Breast epithelium (tissue), 4 donors: ENCODE measurements at regions not wholly inside any gene's neighbourhood (a gene's known extent, or its start where the extent isn't known, plus 50 kb on each side); places are given as distances from the start of the nearest gene placed in this dataset.

Experiments
- DNase-seq, 2 donors: peaks; one replicate each; pipeline ENCODE4 v3.0.0-alpha.2; 2019; ENCODE audit warnings: low spot score in 2 of 2
- H3K27ac ChIP-seq, 2 donors: fragments of 200-600 bp; sonication (generic) in 1 of 2; one replicate each; pipeline ENCODE4 v1.5.1; 2016 to 2019; ENCODE audit warnings: mild to moderate bottlenecking in 1 of 2
- H3K27me3 ChIP-seq, 2 donors: fragments of 200-600 bp; sonication (generic) in 1 of 2; one replicate each; pipeline versions ENCODE4 v1.5.1 to v1.6.0; 2017 to 2019; ENCODE audit warnings: control low read depth in 1 of 2, mild to moderate bottlenecking in 1 of 2
- H3K36me3 ChIP-seq: fragments of 200-600 bp; one replicate; pipeline ENCODE4 v1.5.1; 2019
- H3K4me1 ChIP-seq, 2 donors: fragments of 200-600 bp; sonication (generic); one replicate each; pipeline ENCODE4 v1.5.1; 2016 to 2019; ENCODE audit warnings: control low read depth in 1 of 2
- H3K4me3 ChIP-seq, 3 donors: fragments of 200-600 bp; sonication (generic); 1 replicate in 2 of 3; 2 replicates in 1 of 3; pipeline ENCODE4 v1.5.1; 2016 to 2019; ENCODE audit warnings: mild to moderate bottlenecking in 3 of 3, moderate library complexity in 2 of 3
- H3K9me3 ChIP-seq, 2 donors: fragments of 200-600 bp; sonication (generic) in 1 of 2; one replicate each; pipeline ENCODE4 v1.5.1; 2016 to 2019; ENCODE audit warnings: control low read depth in 1 of 2
- CTCF ChIP-seq, 3 donors: fragments of 450-650 bp; IDR thresholded peaks; one replicate each; pipeline ENCODE4 v1.5.1; 2016 to 2017; ENCODE audit warnings: antibody characterized with exemption in 3 of 3, mild to moderate bottlenecking in 3 of 3, moderate library complexity in 3 of 3
- POLR2A ChIP-seq: fragments of 450-650 bp; IDR thresholded peaks from one replicate; pipeline ENCODE4 v1.6.1; 2016; ENCODE audit warnings: antibody characterized with exemption, mild to moderate bottlenecking, moderate library complexity
- POLR2AphosphoS5 ChIP-seq, 3 donors: sonication (generic); formaldehyde crosslinking; IDR thresholded peaks; one replicate each; pipeline ENCODE4 v1.6.1; 2017; ENCODE audit warnings: antibody characterized with exemption in 3 of 3
- intact Hi-C: fragments of 100-400 bp; cut with DNase I; formaldehyde crosslinking; loops from one replicate; pipeline ENCODE4 v1.15.1; 2023; ENCODE audit warnings: low total_unique reads

GRCh38 chr4:123088501-123088900 lies 166.1 kb upstream of the NUDT6 start:
- no peaks in the 10 kb centered on the region for H3K27me3 ChIP-seq
- no peak for DNase-seq
- no peaks in the 10 kb centered on the region for H3K9me3 ChIP-seq
- no peak for TF ChIP-seq POLR2AphosphoS5 (IDR thresholded peaks at IDR 0.05)
- no peaks in the 10 kb centered on the region for H3K4me1 ChIP-seq
- intact Hi-C loops = no loop called here
- H3K27ac ChIP-seq = no peak overlapping the region
- no peak overlapping the region for H3K4me3 ChIP-seq
- no peaks in the 10 kb centered on the region for H3K36me3 ChIP-seq

- Histone ChIP-seq H3K27me3 (no peaks in the 10 kb centered on the region), H3K4me3 (no peak overlapping the region), H3K27ac (no peak overlapping the region), H3K36me3 (no peaks in the 10 kb centered on the region), H3K4me1 (no peaks in the 10 kb centered on the region), H3K9me3 (no peaks in the 10 kb centered on the region)
- DNase-seq = no peak
- intact Hi-C loops = no loop called here
- TF ChIP-seq CTCF (IDR thresholded peaks at IDR 0.05) (no peak), POLR2AphosphoS5 (IDR thresholded peaks at IDR 0.05) (no peak), POLR2A (no peak)
Measured at GRCh38 chr4:123090886-123091285, 168.5 kb upstream of the NUDT6 start.

DNA sequence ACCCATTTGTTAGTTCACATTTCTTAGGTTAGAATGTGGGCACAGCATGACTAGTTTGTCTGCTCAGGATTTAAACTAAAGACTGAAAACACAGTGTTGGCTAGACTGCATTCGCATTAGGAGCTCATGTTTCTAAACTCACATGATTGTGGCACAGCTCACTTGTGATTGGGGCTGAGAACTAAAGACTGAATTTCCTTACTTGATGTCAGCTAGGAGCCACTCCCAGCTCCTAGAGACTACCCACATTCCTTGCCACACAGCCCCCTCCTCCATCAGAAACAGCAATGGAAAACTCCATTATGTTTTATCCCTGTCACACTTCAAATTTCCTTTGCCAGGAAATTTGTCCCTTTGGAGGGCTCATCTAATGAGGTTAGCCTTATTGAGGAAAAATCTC lies 170.2 kb upstream of the NUDT6 start:
- TF ChIP-seq POLR2AphosphoS5 (IDR thresholded peaks at IDR 0.05) (no peak), CTCF (IDR thresholded peaks at IDR 0.05) (no peak), POLR2A (no peak)
- DNase-seq = no peak
- Histone ChIP-seq H3K4me3 (no peak overlapping the region), H3K27ac (no peak overlapping the region), H3K4me1 (no peaks in the 10 kb centered on the region), H3K9me3 (no peaks in the 10 kb centered on the region), H3K27me3 (no peaks in the 10 kb centered on the region), H3K36me3 (no peaks in the 10 kb centered on the region)
- intact Hi-C loops = no loop called here

- Histone ChIP-seq H3K4me1 (no peaks in the 10 kb centered on the region), H3K4me3 (no peak overlapping the region), H3K9me3 (no peaks in the 10 kb centered on the region), H3K27ac (no peak overlapping the region), H3K27me3 (no peaks in the 10 kb centered on the region), H3K36me3 (no peaks in the 10 kb centered on the region)
- no peak for DNase-seq
- TF ChIP-seq POLR2A (no peak), CTCF (IDR thresholded peaks at IDR 0.05) (no peak), POLR2AphosphoS5 (IDR thresholded peaks at IDR 0.05) (no peak)
- intact Hi-C loops = no loop called here
Measured at GRCh38 chr4:123093236-123093635, 170.8 kb upstream of the NUDT6 start.

GRCh38 chr4:123096038-123096437 lies 173.6 kb upstream of the NUDT6 start:
- intact Hi-C loops = no loop called here
- Histone ChIP-seq H3K27ac (no peak overlapping the region), H3K4me1 (no peaks in the 10 kb centered on the region), H3K4me3 (no peak overlapping the region), H3K36me3 (no peaks in the 10 kb centered on the region), H3K9me3 (no peaks in the 10 kb centered on the region), H3K27me3 (no peaks in the 10 kb centered on the region)
- TF ChIP-seq POLR2A (no peak), POLR2AphosphoS5 (IDR thresholded peaks at IDR 0.05) (no peak), CTCF (IDR thresholded peaks at IDR 0.05) (no peak)
- DNase-seq = no peak

GRCh38 chr4:123102897-123103471 lies 180.6 kb upstream of the NUDT6 start:
- Histone ChIP-seq H3K4me3 (no peak overlapping the region), H3K36me3 (no peaks in the 10 kb centered on the region), H3K27me3 (no peaks in the 10 kb centered on the region), H3K27ac (no peak overlapping the region), H3K9me3 (no peaks in the 10 kb centered on the region), H3K4me1 (no peaks in the 10 kb centered on the region)
- TF ChIP-seq CTCF (IDR thresholded peaks at IDR 0.05) = peak; percentile 68 to 84 (median 69)
- no peak for TF ChIP-seq POLR2AphosphoS5 (IDR thresholded peaks at IDR 0.05)
- no peak for DNase-seq
- intact Hi-C loops = loop anchor here (10.0 kb wide), 1 partner anchor 1162 kb away; no protein-coding TSS in a partner anchor
